SU-DHL-6 (cell line): ENCODE measurements at regions not wholly inside any gene's neighbourhood (a gene's known extent, or its start where the extent isn't known, plus 50 kb on each side); places are given as distances from the start of the nearest gene placed in this dataset.

Experiments used
- EZH2phosphoT487 ChIP-seq: fragments of 200-600 bp; sonication (generic), shearing (Covaris generic); conservative IDR thresholded peaks from 2 replicates; pipeline ENCODE4 v1.6.1; 2018; ENCODE audit warnings: mild to moderate bottlenecking, antibody characterized with exemption, low read length, moderate library complexity, mixed read lengths
- TF ChIP-seq, protein P1 (sequence below): fragments of 200-600 bp; sonication (generic); IDR thresholded peaks from one replicate; pipeline ENCODE4 v1.5.1; 2017; ENCODE audit warnings: antibody characterized with exemption, mild to moderate bottlenecking, low read length, moderate library complexity; ENCODE audit not compliant: insufficient read depth, poor library complexity, severe bottlenecking

DNA sequence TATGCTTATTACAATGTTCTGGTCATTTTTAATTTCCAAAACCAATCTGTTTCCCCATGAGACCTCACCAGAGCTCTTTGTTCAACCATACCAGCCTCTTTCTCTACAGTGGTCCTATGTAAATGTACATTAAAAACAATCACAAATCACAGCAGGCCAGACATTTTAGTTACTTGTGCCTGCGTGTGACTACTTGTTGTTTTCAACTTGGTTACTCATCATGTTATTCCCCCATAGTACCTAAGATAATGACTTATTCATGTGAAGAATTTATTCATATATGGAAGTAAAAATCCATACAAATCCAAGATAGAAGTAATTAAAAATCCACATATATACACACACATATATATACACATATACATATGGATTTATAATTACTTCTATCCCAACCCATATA lies 379.6 kb downstream of the SLITRK6 start:
- TF ChIP-seq EZH2phosphoT487, result no peak
- TF ChIP-seq, protein P1, sequence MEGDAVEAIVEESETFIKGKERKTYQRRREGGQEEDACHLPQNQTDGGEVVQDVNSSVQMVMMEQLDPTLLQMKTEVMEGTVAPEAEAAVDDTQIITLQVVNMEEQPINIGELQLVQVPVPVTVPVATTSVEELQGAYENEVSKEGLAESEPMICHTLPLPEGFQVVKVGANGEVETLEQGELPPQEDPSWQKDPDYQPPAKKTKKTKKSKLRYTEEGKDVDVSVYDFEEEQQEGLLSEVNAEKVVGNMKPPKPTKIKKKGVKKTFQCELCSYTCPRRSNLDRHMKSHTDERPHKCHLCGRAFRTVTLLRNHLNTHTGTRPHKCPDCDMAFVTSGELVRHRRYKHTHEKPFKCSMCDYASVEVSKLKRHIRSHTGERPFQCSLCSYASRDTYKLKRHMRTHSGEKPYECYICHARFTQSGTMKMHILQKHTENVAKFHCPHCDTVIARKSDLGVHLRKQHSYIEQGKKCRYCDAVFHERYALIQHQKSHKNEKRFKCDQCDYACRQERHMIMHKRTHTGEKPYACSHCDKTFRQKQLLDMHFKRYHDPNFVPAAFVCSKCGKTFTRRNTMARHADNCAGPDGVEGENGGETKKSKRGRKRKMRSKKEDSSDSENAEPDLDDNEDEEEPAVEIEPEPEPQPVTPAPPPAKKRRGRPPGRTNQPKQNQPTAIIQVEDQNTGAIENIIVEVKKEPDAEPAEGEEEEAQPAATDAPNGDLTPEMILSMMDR, result no peak
